DND-41 (cell line): ENCODE measurements at regions not wholly inside any gene's neighbourhood (a gene's known extent, or its start where the extent isn't known, plus 50 kb on each side); places are given as distances from the start of the nearest gene placed in this dataset.

Experiments used
- ATAC-seq: fragments of 200-7000 bp; cut with Tn5 transposase; 3 replicates; pipeline ENCODE4 v1.9.1; 2021; ENCODE audit warnings: low read depth; ENCODE audit not compliant: insufficient read depth
- DNase-seq: peaks from one replicate; pipeline ENCODE4 v3.0.0-alpha.2; 2020
- H2AFZ ChIP-seq: 2 replicates; pipeline ENCODE4 v1.6.0; 2012; ENCODE audit warnings: low read depth, low read length
- H3K27ac ChIP-seq: 2 replicates; pipeline ENCODE4 v1.5.1; 2012; ENCODE audit warnings: low read length, inconsistent platforms
- H3K27me3 ChIP-seq: fragments of 200-600 bp; sonication (generic); 2 replicates; pipeline ENCODE4 v1.6.0; 2012; ENCODE audit warnings: low read length, mild to moderate bottlenecking, inconsistent platforms; ENCODE audit not compliant: insufficient read depth, poor library complexity
- H3K36me3 ChIP-seq: 2 replicates; pipeline ENCODE4 v1.5.1; 2012; ENCODE audit warnings: low read length, inconsistent platforms; ENCODE audit not compliant: insufficient read depth
- H3K4me1 ChIP-seq: 2 replicates; pipeline ENCODE4 v1.5.1; 2012; ENCODE audit warnings: mild to moderate bottlenecking, low read length; ENCODE audit not compliant: insufficient read depth
- H3K4me2 ChIP-seq: 2 replicates; pipeline ENCODE4 v1.6.0; 2012; ENCODE audit warnings: mild to moderate bottlenecking, moderate library complexity, low read length, inconsistent platforms; ENCODE audit not compliant: insufficient read depth
- H3K4me3 ChIP-seq, 2 experiments: fragments of 200-600 bp in 1 of 2; shearing (Covaris generic) in 1 of 2; 2 replicates each; pipeline ENCODE4 v1.5.1; 2012 to 2016; ENCODE audit warnings: inconsistent platforms in 2 of 2, low read length in 2 of 2, mild to moderate bottlenecking in 2 of 2, low read depth in 1 of 2, moderate library complexity in 1 of 2
- H3K79me2 ChIP-seq: 2 replicates; pipeline ENCODE4 v1.6.0; 2012; ENCODE audit warnings: low read length, inconsistent platforms; ENCODE audit not compliant: insufficient read depth
- H3K9ac ChIP-seq: 2 replicates; pipeline ENCODE4 v1.6.0; 2012; ENCODE audit warnings: low read depth, mild to moderate bottlenecking, inconsistent platforms, low read length, moderate library complexity
- H3K9me3 ChIP-seq: 2 replicates; pipeline ENCODE4 v1.5.1; 2012; ENCODE audit warnings: low read length, moderate library complexity, mild to moderate bottlenecking, inconsistent platforms; ENCODE audit not compliant: insufficient read depth, severe bottlenecking
- H4K20me1 ChIP-seq: 2 replicates; pipeline ENCODE4 v1.6.0; 2012; ENCODE audit warnings: low read length; ENCODE audit not compliant: insufficient read depth
- EZH2 ChIP-seq: IDR thresholded peaks from 3 replicates; pipeline ENCODE4 v1.6.1; 2012; ENCODE audit warnings: borderline replicate concordance, low read depth, mild to moderate bottlenecking, moderate library complexity, low read length, inconsistent platforms; ENCODE audit not compliant: severe bottlenecking
- TF ChIP-seq, protein P1 (sequence below): IDR thresholded peaks from 2 replicates; pipeline ENCODE4 v1.5.1; 2012; ENCODE audit warnings: borderline replicate concordance, low read length, moderate library complexity, mild to moderate bottlenecking; ENCODE audit not compliant: poor library complexity, severe bottlenecking; ENCODE audit errors: extremely low read depth

DNA sequence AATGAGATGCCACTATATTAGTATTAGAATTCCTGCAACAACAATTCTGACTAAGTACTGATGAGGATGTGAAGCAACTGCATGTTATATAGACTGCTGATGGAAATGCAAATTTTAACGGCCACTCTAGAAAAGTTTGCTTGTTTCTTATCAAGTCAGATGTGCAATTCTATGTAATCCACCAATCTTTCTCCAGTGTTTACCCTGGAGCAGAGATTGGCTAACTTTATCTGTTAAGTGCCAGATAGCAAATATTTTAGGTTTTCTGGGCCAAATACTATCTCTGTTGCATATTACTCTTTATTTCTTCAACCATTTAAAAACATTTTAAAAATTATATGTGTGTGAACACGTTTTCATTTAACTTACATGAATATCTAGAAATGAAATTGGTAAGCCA, 586.9 kb downstream of the FAM181B start:
- Histone ChIP-seq H3K27ac (no peak overlapping the region), H3K4me1 (no peaks in the 10 kb centered on the region), H4K20me1 (no peaks in the 10 kb centered on the region), H3K4me3 (no peak overlapping the region), H3K27me3 (no peaks in the 10 kb centered on the region), H2AFZ (no peak overlapping the region), H3K4me2 (no peak overlapping the region), H3K9ac (no peak overlapping the region), H3K9me3 (no peaks in the 10 kb centered on the region), H3K36me3 (no peaks in the 10 kb centered on the region), H3K79me2 (no peaks in the 10 kb centered on the region)
- no peak for DNase-seq
- TF ChIP-seq EZH2: no peak
- TF ChIP-seq, protein P1, sequence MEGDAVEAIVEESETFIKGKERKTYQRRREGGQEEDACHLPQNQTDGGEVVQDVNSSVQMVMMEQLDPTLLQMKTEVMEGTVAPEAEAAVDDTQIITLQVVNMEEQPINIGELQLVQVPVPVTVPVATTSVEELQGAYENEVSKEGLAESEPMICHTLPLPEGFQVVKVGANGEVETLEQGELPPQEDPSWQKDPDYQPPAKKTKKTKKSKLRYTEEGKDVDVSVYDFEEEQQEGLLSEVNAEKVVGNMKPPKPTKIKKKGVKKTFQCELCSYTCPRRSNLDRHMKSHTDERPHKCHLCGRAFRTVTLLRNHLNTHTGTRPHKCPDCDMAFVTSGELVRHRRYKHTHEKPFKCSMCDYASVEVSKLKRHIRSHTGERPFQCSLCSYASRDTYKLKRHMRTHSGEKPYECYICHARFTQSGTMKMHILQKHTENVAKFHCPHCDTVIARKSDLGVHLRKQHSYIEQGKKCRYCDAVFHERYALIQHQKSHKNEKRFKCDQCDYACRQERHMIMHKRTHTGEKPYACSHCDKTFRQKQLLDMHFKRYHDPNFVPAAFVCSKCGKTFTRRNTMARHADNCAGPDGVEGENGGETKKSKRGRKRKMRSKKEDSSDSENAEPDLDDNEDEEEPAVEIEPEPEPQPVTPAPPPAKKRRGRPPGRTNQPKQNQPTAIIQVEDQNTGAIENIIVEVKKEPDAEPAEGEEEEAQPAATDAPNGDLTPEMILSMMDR: no peak
- no peak for ATAC-seq

DNA sequence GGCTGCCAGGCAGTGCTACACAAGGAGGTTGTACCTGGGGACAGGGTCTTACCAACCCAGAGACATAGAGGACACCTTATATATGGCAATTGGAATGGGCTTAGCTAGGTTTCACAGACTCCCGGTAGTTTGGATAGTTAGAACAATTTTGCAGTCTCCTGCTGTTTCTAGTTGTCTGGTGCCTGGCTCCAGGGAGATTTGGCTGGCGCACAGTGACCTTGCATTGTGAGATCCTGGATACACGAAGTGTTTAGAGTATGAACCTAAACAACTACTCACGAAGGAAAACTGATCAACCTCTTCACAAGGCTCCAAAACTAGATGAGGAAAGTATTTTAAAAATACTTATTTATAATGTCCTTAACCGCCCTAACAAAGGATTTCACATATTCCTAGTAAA, 614.7 kb downstream of the FAM181B start:
- Histone ChIP-seq H3K79me2 (no peaks in the 10 kb centered on the region), H3K27me3 (no peaks in the 10 kb centered on the region), H3K27ac (no peak overlapping the region), H3K36me3 (no peaks in the 10 kb centered on the region), H3K9ac (no peak overlapping the region), H3K9me3 (no peaks in the 10 kb centered on the region), H3K4me2 (no peak overlapping the region), H2AFZ (no peak overlapping the region), H3K4me3 (no peak overlapping the region), H4K20me1 (no peaks in the 10 kb centered on the region), H3K4me1 (no peaks in the 10 kb centered on the region)
- TF ChIP-seq, protein P1: no peak
- no peak for TF ChIP-seq EZH2
- ATAC-seq: no peak
- DNase-seq: no peak

DNA sequence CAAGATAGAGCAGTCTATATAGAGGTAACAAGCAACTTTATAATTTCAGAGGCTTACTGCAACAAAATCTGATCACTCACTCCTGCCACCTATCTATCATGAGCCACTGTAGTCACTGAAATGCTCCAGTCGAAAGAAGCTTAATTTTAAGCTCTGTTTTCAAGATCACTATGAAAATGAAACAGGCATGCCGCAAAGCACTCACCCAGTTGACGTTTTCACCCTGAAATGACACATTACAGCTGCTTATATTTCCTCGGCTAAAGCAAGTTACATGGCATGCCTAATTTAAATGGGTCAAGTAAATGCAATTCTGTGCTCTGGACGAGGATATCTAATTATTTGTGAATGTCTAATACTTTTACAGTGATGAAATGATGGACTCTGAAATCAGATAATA, 616.3 kb downstream of the FAM181B start:
- H3K4me2 ChIP-seq: no peak overlapping the region
- TF ChIP-seq, protein P1: no peak
- TF ChIP-seq EZH2: no peak
- ATAC-seq (no peak), DNase-seq (no peak)
- no peaks in the 10 kb centered on the region for H3K79me2 ChIP-seq
- no peaks in the 10 kb centered on the region for H3K36me3 ChIP-seq
- H3K27me3 ChIP-seq: no peaks in the 10 kb centered on the region
- no peak overlapping the region for H3K4me3 ChIP-seq
- no peak overlapping the region for H3K9ac ChIP-seq
- no peak overlapping the region for H2AFZ ChIP-seq
- no peaks in the 10 kb centered on the region for H4K20me1 ChIP-seq
- no peak overlapping the region for H3K27ac ChIP-seq
- no peaks in the 10 kb centered on the region for H3K4me1 ChIP-seq
- H3K9me3 ChIP-seq: no peaks in the 10 kb centered on the region
